ENCODE measurements at regions not wholly inside any gene's neighbourhood (a gene's known extent, or its start where the extent isn't known, plus 50 kb on each side); places are given as distances from the start of the nearest gene placed in this dataset.

- H3K27me3 ChIP-seq (replicated peaks; ENCODE audit: insufficient read depth), result no peaks in the 10 kb centered on the region
- no peaks in the 10 kb centered on the region for H3K36me3 ChIP-seq
- DNase-seq (ENCODE audit: low spot score) (no peak), ATAC-seq (ENCODE audit: insufficient number of reproducible peaks, low FRiP score, low read depth) (no peak)
- TF ChIP-seq CTCF (IDR thresholded peaks at IDR 0.05), result no peak
- H3K4me3 ChIP-seq, result no peak overlapping the region
- H3K27ac ChIP-seq, result no peak overlapping the region
- no peaks in the 10 kb centered on the region for H3K4me1 ChIP-seq (ENCODE audit: control insufficient read depth in 1 of 2, low read depth in 2 of 2)
- no peaks in the 10 kb centered on the region for H3K9me3 ChIP-seq
These were observed 456.1 kb downstream of the KCTD8 start for GRCh38 chr4:43992552-43992951.

- H3K36me3 ChIP-seq, result no peaks in the 10 kb centered on the region
- no peak for DNase-seq (ENCODE audit: low spot score)
- no peak for ATAC-seq (ENCODE audit: insufficient number of reproducible peaks, low FRiP score, low read depth)
- H3K27me3 ChIP-seq (replicated peaks; ENCODE audit: insufficient read depth), result no peaks in the 10 kb centered on the region
- no peaks in the 10 kb centered on the region for H3K9me3 ChIP-seq
- H3K27ac ChIP-seq, result no peak overlapping the region
- no peak for TF ChIP-seq CTCF (IDR thresholded peaks at IDR 0.05)
- H3K4me1 ChIP-seq (ENCODE audit: control insufficient read depth in 1 of 2, low read depth in 2 of 2), result no peaks in the 10 kb centered on the region
- no peak overlapping the region for H3K4me3 ChIP-seq
These were observed 455.3 kb downstream of the KCTD8 start for GRCh38 chr4:43993196-43993902.

GRCh38 chr4:43999669-44000068, 448.9 kb downstream of the KCTD8 start:
- TF ChIP-seq CTCF (IDR thresholded peaks at IDR 0.05), result no peak
- no peak for ATAC-seq (ENCODE audit: insufficient number of reproducible peaks, low FRiP score, low read depth)

GRCh38 chr4:44002368-44002767, 446.2 kb downstream of the KCTD8 start:
- Histone ChIP-seq H3K4me1 (ENCODE audit: control insufficient read depth in 1 of 2, low read depth in 2 of 2) (no peaks in the 10 kb centered on the region), H3K9me3 (no peaks in the 10 kb centered on the region), H3K27ac (no peak overlapping the region), H3K27me3 (replicated peaks; ENCODE audit: insufficient read depth) (no peaks in the 10 kb centered on the region), H3K36me3 (no peaks in the 10 kb centered on the region), H3K4me3 (no peak overlapping the region)
- no peak for TF ChIP-seq CTCF (IDR thresholded peaks at IDR 0.05)
- ATAC-seq (ENCODE audit: insufficient number of reproducible peaks, low FRiP score, low read depth), result no peak
- DNase-seq (ENCODE audit: low spot score), result no peak

More at GRCh38 chr4:43999669-44000068, 448.9 kb downstream of the KCTD8 start:
- DNase-seq (ENCODE audit: low spot score), result no peak
- H3K36me3 ChIP-seq, result no peaks in the 10 kb centered on the region
- H3K4me3 ChIP-seq, result no peak overlapping the region
- no peak overlapping the region for H3K27ac ChIP-seq
- no peaks in the 10 kb centered on the region for H3K9me3 ChIP-seq
- H3K4me1 ChIP-seq (ENCODE audit: control insufficient read depth in 1 of 2, low read depth in 2 of 2), result no peaks in the 10 kb centered on the region
- no peaks in the 10 kb centered on the region for H3K27me3 ChIP-seq (replicated peaks; ENCODE audit: insufficient read depth)

GRCh38 chr4:44016570-44017421, 431.8 kb downstream of the KCTD8 start:
- no peaks in the 10 kb centered on the region for H3K27me3 ChIP-seq (replicated peaks; ENCODE audit: insufficient read depth)
- no peaks in the 10 kb centered on the region for H3K36me3 ChIP-seq
- H3K9me3 ChIP-seq, result no peaks in the 10 kb centered on the region
- no peak for TF ChIP-seq CTCF (IDR thresholded peaks at IDR 0.05)
- H3K4me3 ChIP-seq, result no peak overlapping the region
- ATAC-seq (ENCODE audit: insufficient number of reproducible peaks, low FRiP score, low read depth) (no peak), DNase-seq (ENCODE audit: low spot score) (no peak)
- H3K27ac ChIP-seq, result no peak overlapping the region
- H3K4me1 ChIP-seq (ENCODE audit: control insufficient read depth in 1 of 2, low read depth in 2 of 2), result no peaks in the 10 kb centered on the region
